ENCODE measurements at regions not wholly inside any gene's neighbourhood (a gene's known extent, or its start where the extent isn't known, plus 50 kb on each side); places are given as distances from the start of the nearest gene placed in this dataset.

- TF ChIP-seq POLR2A (IDR thresholded peaks at IDR 0.05) (no peak), EP300 (IDR thresholded peaks at IDR 0.05; ENCODE audit: low read depth) (no peak), POLR2AphosphoS5 (IDR thresholded peaks at IDR 0.05) (no peak)
- TF ChIP-seq, protein P1, sequence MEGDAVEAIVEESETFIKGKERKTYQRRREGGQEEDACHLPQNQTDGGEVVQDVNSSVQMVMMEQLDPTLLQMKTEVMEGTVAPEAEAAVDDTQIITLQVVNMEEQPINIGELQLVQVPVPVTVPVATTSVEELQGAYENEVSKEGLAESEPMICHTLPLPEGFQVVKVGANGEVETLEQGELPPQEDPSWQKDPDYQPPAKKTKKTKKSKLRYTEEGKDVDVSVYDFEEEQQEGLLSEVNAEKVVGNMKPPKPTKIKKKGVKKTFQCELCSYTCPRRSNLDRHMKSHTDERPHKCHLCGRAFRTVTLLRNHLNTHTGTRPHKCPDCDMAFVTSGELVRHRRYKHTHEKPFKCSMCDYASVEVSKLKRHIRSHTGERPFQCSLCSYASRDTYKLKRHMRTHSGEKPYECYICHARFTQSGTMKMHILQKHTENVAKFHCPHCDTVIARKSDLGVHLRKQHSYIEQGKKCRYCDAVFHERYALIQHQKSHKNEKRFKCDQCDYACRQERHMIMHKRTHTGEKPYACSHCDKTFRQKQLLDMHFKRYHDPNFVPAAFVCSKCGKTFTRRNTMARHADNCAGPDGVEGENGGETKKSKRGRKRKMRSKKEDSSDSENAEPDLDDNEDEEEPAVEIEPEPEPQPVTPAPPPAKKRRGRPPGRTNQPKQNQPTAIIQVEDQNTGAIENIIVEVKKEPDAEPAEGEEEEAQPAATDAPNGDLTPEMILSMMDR (IDR thresholded peaks at IDR 0.05) = no peak
These were observed 653.4 kb upstream of the ARID1B start for GRCh38 chr6:156123731-156124130.
